ENCODE measurements at regions not wholly inside any gene's neighbourhood (a gene's known extent, or its start where the extent isn't known, plus 50 kb on each side); places are given as distances from the start of the nearest gene placed in this dataset.
A peak's percentile ranks its signal among the peaks of the same experiment; 100 is the strongest.

DNA sequence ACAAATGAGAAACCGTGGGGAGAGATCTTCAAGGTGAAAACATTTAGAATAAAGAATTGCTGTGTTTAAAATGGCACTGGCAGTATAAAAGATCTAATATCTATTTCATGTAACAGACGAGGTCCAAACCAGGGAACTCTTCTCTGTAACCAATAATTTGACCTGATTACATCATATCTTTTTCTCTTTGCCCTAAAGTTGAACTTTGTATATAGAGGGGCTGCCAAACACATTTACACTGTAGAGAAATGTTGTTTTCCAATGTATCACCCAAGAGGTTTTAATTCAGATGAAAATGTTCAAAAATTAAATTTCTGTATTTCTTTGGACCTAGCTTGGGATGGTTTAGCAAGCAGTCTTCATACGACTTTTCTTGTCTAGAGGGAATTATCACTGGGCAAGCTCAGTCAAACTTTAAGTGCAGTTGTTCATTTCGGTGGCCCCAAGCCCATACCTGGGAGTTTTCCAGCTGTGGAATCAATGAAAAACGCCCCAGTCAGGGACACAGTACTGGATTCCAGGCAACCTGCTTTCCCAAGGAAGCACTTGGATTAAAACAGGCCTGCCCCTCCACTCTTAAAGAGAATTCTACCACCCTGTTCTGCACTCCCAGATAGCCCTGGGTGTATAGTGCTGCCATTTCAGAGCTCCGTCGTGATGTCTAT lies 208.5 kb upstream of the FN1 start:
- Histone ChIP-seq H3K27me3 (ENCODE audit: control insufficient read depth in 4 of 4, insufficient read depth in 4 of 4, low read length in 3 of 4) (no peaks in the 10 kb centered on the region), H3K27ac (ENCODE audit: low read depth in 1 of 2, low read length in 2 of 2) (peak overlapping the region; percentile 47 to 53), H3K36me3 (ENCODE audit: control insufficient read depth in 4 of 4, insufficient read depth in 3 of 4, low read depth in 1 of 4, low read length in 3 of 4) (no peaks in the 10 kb centered on the region), H3K9ac (ENCODE audit: low read depth in 1 of 2, low read length in 2 of 2) (peak overlapping the region in 1 of 2 donors; percentile 28), H3K4me1 (ENCODE audit: control insufficient read depth in 4 of 4, insufficient read depth in 4 of 4, low read length in 3 of 4) (peaks cover 5 to 19% (median 17%) of the 10 kb centered on the region in 4 donors), H3K4me3 (ENCODE audit: low read depth in 1 of 3, low read length in 3 of 3) (no peak overlapping the region), H3K9me3 (ENCODE audit: control insufficient read depth in 4 of 4, low read length in 3 of 4) (no peaks in the 10 kb centered on the region)
- no peak for DNase-seq (ENCODE audit: low spot score)
- 36% methylated on average over 7 of the region's 7 CpGs for WGBS
- TF ChIP-seq FOXA2 (IDR thresholded peaks at IDR 0.05) (no peak), SP1 (IDR thresholded peaks at IDR 0.05) (peak; percentile 47), RAD21 (IDR thresholded peaks at IDR 0.05) (peak; percentile 16 to 36), EGR1 (IDR thresholded peaks at IDR 0.05; ENCODE audit: low read depth in 2 of 2) (no peak), RXRA (IDR thresholded peaks at IDR 0.05) (peak; percentile 64 to 67), JUND (IDR thresholded peaks at IDR 0.05) (peak; percentile 23 to 32), HNF4G (IDR thresholded peaks at IDR 0.05) (no peak), HNF4A (conservative IDR thresholded peaks at IDR 0.05) (peak; percentile 52 to 64)
- TF ChIP-seq, protein P1, sequence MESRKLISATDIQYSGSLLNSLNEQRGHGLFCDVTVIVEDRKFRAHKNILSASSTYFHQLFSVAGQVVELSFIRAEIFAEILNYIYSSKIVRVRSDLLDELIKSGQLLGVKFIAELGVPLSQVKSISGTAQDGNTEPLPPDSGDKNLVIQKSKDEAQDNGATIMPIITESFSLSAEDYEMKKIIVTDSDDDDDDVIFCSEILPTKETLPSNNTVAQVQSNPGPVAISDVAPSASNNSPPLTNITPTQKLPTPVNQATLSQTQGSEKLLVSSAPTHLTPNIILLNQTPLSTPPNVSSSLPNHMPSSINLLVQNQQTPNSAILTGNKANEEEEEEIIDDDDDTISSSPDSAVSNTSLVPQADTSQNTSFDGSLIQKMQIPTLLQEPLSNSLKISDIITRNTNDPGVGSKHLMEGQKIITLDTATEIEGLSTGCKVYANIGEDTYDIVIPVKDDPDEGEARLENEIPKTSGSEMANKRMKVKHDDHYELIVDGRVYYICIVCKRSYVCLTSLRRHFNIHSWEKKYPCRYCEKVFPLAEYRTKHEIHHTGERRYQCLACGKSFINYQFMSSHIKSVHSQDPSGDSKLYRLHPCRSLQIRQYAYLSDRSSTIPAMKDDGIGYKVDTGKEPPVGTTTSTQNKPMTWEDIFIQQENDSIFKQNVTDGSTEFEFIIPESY (IDR thresholded peaks at IDR 0.05) = no peak
- TF ChIP-seq, protein P2, sequence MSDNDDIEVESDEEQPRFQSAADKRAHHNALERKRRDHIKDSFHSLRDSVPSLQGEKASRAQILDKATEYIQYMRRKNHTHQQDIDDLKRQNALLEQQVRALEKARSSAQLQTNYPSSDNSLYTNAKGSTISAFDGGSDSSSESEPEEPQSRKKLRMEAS (IDR thresholded peaks at IDR 0.05) = no peak
- TF ChIP-seq, protein P3, sequence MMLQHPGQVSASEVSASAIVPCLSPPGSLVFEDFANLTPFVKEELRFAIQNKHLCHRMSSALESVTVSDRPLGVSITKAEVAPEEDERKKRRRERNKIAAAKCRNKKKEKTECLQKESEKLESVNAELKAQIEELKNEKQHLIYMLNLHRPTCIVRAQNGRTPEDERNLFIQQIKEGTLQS (IDR thresholded peaks at IDR 0.05) = no peak

- TF ChIP-seq, protein P2 (IDR thresholded peaks at IDR 0.05) = no peak
- TF ChIP-seq RXRA (IDR thresholded peaks at IDR 0.05) = no peak
- TF ChIP-seq JUND (IDR thresholded peaks at IDR 0.05) = no peak
- no peak for TF ChIP-seq RAD21 (IDR thresholded peaks at IDR 0.05)
- TF ChIP-seq HNF4G (IDR thresholded peaks at IDR 0.05) = no peak
- TF ChIP-seq, protein P1 (IDR thresholded peaks at IDR 0.05) = no peak
- no peak for DNase-seq (ENCODE audit: low spot score)
- H3K9me3 ChIP-seq (ENCODE audit: control insufficient read depth in 4 of 4, low read length in 3 of 4) = peaks cover 0 to 3% (median 0%) of the 10 kb centered on the region in 4 donors
- no peaks in the 10 kb centered on the region for H3K36me3 ChIP-seq (ENCODE audit: control insufficient read depth in 4 of 4, insufficient read depth in 3 of 4, low read depth in 1 of 4, low read length in 3 of 4)
- no peak overlapping the region for H3K4me3 ChIP-seq (ENCODE audit: low read depth in 1 of 3, low read length in 3 of 3)
- H3K27ac ChIP-seq (ENCODE audit: low read depth in 1 of 2, low read length in 2 of 2) = no peak overlapping the region
- H3K27me3 ChIP-seq (ENCODE audit: control insufficient read depth in 4 of 4, insufficient read depth in 4 of 4, low read length in 3 of 4) = no peaks in the 10 kb centered on the region
- H3K9ac ChIP-seq (ENCODE audit: low read depth in 1 of 2, low read length in 2 of 2) = no peak overlapping the region
- H3K4me1 ChIP-seq (ENCODE audit: control insufficient read depth in 4 of 4, insufficient read depth in 4 of 4, low read length in 3 of 4) = peaks cover 0 to 2% (median 0%) of the 10 kb centered on the region in 4 donors
Measured at GRCh38 chr2:215638687-215639086, 202.8 kb upstream of the FN1 start.

GRCh38 chr2:215637651-215638050 lies 201.8 kb upstream of the FN1 start:
- Histone ChIP-seq H3K4me1 (ENCODE audit: control insufficient read depth in 4 of 4, insufficient read depth in 4 of 4, low read length in 3 of 4) (no peaks in the 10 kb centered on the region), H3K9ac (ENCODE audit: low read depth in 1 of 2, low read length in 2 of 2) (no peak overlapping the region), H3K36me3 (ENCODE audit: control insufficient read depth in 4 of 4, insufficient read depth in 3 of 4, low read depth in 1 of 4, low read length in 3 of 4) (no peaks in the 10 kb centered on the region), H3K4me3 (ENCODE audit: low read depth in 1 of 3, low read length in 3 of 3) (no peak overlapping the region), H3K27ac (ENCODE audit: low read depth in 1 of 2, low read length in 2 of 2) (no peak overlapping the region), H3K27me3 (ENCODE audit: control insufficient read depth in 4 of 4, insufficient read depth in 4 of 4, low read length in 3 of 4) (no peaks in the 10 kb centered on the region), H3K9me3 (ENCODE audit: control insufficient read depth in 4 of 4, low read length in 3 of 4) (peaks cover 0 to 3% (median 0%) of the 10 kb centered on the region in 4 donors)
- no peak for TF ChIP-seq EGR1 (IDR thresholded peaks at IDR 0.05; ENCODE audit: low read depth in 2 of 2)
- TF ChIP-seq GABPA (IDR thresholded peaks at IDR 0.05 in 1 of 2, conservative IDR thresholded peaks at IDR 0.05 in 1 of 2) = no peak
- TF ChIP-seq JUND (IDR thresholded peaks at IDR 0.05) = no peak
- TF ChIP-seq, protein P2 (IDR thresholded peaks at IDR 0.05) = no peak
- TF ChIP-seq HNF4A (conservative IDR thresholded peaks at IDR 0.05) = no peak
- no peak for TF ChIP-seq RAD21 (IDR thresholded peaks at IDR 0.05)
- TF ChIP-seq TAF1 (conservative IDR thresholded peaks at IDR 0.05) = no peak
- TF ChIP-seq FOXA2 (IDR thresholded peaks at IDR 0.05) = no peak
- no peak for TF ChIP-seq REST (IDR thresholded peaks at IDR 0.05)
- TF ChIP-seq HNF4G (IDR thresholded peaks at IDR 0.05) = no peak
- DNase-seq (ENCODE audit: low spot score) = no peak

Data from liver (tissue), 7 donors.